Occipital lobe (tissue), 1 donor: ENCODE measurements at regions not wholly inside any gene's neighbourhood (a gene's known extent, or its start where the extent isn't known, plus 50 kb on each side); places are given as distances from the start of the nearest gene placed in this dataset.
"Not testable (repeated sequence)": the region's sequence is repeated elsewhere in the genome, so short reads cannot be mapped to it uniquely, and the experiment has no call there.

ENCODE experiments used
- DNase-seq: peaks from one replicate; lab custom pipeline; 2025; lab: John Stamatoyannopoulos, UW

DNA sequence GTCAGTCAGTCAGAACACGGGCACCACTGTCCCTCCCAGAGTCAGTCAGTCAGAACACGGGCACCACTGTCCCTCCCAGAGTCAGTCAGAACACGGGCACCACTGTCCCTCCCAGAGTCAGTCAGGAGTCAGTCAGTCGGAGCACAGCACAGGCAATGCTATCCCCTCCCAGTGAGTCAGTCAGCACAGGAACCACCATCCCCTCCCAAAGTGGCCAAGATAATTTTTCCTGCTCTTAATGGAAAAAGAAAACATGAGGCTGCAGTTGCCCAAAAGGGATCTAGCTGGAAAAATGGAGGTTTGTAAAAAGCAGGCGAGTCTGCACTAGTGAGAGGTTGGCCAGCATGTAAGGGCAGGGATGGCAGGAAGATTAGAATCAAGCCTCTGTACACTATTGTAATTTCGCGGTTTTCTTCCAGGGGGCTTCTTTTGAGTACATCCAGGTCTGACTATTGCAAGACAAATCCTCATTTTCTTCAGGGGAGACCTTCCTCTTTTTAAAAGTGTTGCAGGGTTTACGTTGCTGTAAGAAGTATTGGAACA lies 213.8 kb downstream of the SIPA1L2 start:
- no peak for DNase-seq

DNA sequence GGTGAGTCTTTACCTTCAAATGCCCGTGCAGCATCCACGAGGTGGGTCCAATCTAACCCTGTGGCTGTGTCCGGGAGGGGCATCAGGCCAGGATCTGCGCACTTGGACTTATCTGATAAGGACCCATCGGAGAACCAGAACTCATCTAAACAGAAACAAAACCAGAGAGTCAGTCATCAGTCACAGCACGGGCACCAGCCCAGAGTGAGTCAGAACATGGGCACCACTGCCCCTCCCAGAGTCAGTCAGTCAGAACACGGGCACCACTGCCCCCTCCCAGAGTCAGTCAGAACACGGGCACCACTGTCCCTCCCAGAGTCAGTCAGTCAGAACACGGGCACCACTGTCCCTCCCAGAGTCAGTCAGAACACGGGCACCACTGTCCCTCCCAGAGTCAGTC lies 214.5 kb downstream of the SIPA1L2 start:
- DNase-seq = not testable (repeated sequence)

DNA sequence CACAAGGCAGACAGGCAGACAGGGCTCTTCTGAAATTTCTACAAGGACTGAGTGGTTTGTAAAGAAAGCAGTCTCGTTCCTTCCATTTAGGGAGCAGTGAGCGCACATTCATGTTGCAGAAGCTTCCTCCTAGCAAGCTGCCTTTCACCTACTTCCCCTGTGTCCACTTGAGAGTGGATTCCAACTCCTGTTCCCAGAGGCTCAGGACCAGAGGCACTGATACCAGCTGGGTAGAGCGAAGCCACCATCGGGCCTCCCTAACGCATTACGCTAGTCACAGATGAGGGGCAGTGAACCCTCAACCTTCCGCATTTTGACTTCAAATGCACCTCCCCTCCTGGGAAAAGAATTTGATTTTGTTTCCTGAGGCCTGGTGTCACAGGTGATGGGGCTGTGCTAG lies 215.8 kb downstream of the SIPA1L2 start:
- DNase-seq = no peak

DNA sequence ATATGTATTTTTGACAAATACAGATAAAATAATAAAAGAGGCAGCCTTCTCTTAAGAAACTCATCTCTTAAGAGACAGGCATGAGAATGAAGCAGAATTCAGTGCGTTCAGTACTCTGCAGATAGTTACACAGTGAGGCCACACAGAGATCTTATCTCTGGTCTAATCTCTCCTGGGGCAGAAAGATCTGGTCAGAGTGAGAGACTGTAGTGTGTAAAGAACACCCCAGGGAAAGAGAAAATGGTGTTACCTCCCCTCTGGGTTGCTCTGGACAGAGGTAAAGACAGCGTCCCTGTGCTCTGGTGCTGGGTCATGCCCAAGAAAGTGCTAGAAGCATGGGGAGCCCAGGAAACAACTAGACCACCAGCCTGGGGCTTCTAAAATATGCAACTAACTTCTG lies 216.3 kb downstream of the SIPA1L2 start:
- no peak for DNase-seq

DNA sequence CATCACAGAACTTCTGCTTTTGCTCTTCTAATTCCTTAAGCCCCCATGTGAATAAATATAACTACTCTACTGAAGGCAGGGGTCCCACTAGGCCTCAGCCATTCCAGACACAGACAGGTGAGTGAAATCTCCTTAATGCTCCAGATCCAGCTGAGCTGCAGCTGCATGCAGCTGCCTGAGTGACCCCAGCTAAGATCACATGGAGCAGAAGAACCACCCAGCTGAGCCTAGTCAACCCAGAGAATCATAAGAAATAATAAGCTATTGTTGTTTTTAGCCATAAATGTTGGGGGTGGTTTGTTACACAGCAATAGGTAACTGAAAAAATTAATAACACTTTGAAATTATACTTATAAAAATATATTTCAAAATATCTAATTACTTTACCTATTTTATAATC lies 220.3 kb downstream of the SIPA1L2 start:
- DNase-seq = no peak

DNA sequence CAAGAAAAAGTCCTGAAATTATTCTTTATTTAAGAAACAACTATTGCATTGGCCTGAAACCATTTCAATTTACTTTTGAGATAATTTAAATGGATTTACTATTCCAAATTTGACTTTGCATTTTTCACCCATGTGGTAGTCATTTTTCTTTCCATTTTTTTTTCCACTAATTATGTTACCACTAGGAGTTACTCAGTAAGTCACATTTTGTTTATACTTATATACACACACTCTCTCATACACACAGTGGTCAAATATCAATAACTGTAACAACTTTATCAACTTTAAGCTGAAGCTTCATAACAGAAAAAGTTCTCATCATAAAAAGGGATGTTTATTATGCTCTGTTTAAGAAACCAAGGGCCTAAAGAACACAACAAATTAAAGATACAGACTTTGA lies 222.8 kb downstream of the SIPA1L2 start:
- no peak for DNase-seq

DNA sequence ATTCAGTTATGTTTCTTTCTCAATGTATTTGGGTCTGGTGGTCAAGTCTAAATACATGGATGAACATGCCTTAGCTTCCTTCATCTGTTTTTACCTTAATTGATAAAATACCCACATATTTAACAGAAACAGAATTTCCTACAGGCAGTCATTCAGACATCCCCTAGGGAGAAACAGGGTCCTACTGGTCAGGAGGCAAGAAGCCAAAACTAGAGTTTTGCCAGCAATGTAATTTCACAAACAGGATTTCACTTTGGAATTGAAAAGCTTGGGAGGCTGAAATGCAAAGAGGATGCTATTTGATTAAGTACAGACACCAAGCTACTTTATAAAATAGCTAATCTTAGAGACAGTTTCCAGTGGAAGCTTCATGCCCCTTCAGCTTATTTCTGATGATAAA lies 224.2 kb downstream of the SIPA1L2 start:
- DNase-seq = no peak

DNA sequence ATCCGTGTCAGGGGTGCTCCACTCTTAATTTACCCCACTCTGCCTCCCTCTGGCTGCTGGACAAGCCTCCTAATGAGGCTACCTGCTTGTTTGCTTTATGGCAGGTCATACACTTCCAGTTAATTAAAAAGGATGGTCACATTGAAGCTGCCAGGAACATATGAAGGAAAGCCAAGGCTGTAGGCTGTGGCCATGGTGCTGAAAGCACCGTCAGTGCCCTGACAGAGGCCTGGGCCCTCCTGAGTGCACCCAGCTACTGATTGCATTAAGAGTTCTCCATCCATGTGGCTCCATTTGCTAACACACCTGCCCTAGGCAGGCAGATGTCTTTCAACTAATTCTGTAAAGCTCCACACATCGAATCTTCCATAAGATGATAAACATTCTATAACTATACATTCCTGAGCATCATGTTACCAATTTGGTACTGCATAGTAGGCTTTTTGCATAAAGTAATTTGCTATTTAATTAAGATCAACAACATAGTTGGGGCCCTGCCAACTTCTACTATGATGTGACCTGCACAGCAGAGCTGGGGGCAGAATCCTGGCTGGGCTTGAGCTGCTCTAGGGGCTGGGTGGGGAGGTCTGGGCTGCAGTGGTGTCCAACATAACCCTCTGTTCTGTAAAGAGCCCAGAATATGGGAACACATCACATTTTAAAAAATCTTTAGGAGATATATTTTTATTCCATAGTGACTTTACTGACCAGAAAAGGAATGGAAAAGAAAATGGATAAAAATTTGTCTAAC lies 224.8 kb downstream of the SIPA1L2 start:
- no peak for DNase-seq

DNA sequence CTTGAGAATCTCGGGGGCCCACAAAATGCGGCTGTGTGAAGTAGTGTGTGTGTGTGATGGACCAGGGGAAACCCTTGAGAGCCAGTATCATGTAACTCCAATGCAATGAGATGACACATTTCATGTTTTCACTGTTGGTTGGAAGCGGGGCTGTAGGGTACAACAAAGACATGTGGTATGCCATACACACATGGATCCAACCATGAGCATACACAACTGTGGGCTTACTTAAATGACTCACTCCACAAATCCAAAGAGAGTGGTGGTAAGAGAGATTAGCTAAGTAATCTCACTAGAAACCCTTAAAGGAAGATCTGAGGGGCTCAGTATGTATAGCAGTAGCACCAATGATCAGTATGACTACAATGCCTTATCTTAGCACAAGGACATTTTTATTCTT lies 225.7 kb downstream of the SIPA1L2 start:
- DNase-seq = no peak

DNA sequence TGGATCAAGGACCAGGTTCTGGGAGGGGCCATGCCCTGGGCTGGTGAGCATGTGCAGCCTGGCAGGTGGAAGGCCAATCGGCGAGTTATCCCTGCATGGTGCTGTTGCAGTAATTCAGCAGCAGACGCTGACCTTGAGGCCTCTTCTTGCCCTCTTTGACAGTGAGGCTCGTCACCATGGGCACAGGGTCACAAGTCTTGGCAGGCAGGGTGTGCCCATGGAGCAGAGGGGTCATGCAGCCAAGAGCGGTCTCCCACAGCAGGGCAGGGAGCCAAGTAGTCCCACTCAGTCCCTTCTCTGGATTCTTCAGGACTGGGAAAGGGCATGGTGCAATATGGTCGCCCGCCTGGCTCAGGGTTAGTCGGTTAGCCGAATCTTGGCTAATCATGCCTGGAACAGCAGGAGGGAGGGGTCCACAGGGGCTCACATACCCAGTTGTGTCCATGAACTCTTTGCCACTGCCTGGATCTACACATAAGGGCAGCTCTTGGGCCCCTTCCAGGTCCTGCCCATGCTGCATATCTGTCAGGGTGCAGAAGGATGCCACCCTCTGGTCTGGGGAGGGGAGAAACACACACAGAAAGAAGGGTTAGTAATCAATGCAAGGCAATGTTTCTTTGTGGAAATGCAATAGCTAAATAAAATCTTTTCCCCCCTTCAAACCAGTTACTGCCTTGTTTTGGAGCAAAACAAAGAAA lies 226.8 kb downstream of the SIPA1L2 start:
- no peak for DNase-seq

DNA sequence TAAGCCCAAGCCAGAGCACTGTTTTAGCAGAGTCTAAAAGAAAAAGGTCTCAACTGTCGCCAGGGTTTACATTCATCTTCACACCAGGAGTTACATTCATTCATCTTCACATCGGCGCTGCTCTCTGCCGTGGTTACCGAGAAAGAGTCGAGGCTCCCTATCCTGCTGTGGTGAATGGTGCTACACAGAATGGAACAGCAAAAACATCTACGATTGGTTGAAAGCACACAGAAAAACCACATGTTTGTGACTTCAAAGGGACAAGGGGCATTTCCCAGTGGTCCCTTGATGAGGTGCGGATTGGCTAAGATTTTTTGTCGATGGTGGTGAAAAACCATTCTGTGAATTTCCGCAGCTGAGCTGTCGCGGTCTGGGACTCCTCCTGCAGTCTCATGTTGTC lies 231.1 kb downstream of the SIPA1L2 start:
- no peak for DNase-seq

DNA sequence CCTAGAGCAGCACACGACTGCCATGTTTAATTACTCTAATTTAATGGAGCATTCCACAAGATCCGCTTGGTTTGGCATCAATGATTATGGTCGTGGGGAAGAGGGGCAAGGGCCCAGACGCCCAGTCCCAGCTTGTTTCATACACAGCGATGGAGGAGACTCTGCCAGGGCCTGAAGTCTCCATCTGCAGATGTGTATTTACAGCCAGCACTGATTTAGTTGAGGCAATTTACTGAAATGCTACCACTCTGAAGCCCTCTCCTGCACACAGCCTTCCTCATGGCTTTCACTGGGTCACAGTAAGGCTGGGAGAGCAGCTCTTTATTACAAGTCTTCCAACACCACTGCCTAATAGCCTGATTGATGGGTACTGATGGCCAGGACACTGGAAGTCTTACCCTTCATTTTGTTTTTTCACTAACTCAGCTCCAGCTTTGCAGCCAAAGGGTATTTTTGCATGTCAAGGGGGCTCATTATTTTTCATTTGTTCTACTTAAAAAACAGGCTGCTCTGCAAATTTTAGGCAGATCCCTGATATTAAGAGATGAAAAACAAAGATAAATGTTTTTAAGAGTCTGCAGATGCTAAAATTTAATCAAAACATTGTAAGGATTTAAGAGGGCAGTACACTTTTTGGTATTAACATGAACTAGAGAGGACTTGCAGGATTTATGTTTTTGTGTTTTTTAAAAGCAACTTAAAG lies 236.3 kb downstream of the SIPA1L2 start:
- no peak for DNase-seq

DNA sequence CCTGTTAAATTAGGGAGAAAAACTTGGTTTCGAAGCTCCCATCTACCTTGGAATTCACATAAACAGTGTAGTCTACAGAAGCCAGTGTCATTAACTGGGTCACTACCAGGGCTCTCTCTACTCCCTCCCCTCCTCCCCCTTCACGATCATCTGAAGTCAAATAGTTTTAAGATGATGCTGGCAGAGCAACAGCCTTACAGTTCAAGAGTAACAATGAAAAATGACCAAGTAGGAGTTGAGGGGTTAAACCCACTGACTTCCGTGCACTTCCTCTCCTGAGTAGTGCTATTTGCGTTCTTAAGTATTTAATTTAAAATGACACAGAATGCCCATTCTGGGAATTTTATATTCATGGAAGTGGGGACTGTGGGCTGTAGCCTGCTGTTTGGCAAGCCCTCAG lies 236.9 kb downstream of the SIPA1L2 start:
- DNase-seq = no peak

DNA sequence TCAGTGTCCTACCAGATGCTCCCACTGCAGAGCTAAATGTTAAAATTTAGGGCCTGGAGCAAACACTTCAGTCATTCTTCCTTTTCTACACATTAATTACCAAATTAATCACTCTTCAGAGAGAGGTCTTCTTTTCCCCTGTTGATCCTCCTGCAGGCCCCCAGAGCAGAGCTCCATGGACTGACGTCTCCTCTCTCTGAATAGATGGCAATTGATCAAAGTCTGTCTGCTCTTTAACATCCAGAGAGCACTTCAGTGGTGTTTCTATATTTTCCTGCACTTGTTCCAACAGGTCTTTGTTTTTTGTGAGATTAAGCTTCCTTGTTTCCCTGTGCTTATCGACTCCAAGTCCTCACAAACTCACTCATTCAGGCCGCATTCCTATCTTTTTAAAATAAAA lies 239.3 kb downstream of the SIPA1L2 start:
- no peak for DNase-seq

DNA sequence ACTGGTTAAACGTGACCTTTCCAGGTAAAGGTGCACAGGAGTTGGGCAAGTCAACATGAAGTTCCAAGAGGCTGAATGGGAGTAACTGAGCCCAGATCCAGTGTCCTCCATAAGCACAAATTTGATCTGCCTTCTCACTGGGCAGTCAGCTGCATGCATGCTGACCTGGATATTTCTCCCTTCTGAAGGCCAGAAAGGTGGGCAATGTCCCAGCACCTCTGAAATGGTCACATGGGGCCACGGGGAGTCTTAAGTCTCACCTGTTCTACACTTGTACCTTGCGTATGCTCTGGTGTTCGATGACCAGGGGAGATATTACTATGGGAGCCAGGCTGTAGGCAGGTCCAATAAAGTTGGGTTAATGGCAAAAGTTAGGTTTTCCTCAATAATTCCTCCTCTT lies 240.2 kb downstream of the SIPA1L2 start:
- DNase-seq = no peak

DNA sequence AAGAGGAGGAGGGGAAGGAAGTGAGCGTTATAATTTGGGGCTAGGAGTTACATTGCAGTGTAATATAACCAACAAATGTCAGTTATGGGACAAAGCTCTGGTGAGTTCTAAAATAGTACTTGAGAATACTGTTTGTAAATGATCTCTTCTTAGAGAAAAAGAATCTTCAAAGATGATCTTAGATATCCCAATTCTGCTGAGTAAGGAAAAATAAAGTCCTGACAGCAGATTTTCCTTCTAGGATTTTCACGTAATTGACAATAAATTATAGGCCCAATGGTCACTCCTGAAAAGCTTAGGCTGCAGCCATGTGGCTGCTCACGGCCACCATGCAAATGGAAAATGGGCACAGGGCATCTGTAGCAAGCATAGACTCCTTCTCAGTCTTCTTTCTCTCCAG lies 241.6 kb downstream of the SIPA1L2 start:
- no peak for DNase-seq

DNA sequence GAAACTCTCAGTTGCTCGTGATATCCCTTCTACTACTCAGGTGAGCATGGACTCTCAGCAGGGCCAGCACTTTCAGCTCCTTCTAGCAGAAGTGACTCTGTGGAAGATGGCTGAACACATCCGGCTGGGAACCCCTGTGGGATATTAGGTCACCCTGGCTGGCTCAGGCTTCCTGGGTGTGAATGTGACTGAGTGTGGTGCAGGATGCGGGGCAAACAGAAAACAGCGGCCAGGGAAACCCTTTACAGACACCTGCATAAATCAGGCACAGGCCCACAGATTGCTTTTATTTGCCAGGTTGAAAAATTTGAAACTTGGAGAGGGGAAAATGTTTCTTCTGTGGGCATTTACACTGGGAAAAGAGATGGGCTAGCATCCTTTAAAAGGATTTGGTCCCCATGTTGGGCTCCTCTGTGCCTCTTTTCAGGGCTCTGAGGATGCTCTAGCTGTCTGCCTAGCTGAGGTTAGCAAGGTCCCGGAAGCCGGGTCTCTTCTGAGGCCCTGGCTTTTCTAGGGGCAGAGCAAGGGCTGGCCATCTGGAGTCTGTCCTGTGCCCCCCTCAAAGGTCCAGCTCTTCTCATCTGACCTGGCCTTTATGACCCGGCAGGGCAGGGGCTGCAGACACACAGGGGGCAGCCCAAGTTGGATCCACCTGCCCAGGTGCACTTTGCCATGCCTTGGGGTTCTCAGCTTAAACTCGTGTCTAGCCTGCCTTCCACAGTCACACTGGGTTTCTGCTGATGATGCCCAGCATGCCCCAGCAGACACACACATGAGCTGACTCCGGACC lies 243.0 kb downstream of the SIPA1L2 start:
- no peak for DNase-seq

DNA sequence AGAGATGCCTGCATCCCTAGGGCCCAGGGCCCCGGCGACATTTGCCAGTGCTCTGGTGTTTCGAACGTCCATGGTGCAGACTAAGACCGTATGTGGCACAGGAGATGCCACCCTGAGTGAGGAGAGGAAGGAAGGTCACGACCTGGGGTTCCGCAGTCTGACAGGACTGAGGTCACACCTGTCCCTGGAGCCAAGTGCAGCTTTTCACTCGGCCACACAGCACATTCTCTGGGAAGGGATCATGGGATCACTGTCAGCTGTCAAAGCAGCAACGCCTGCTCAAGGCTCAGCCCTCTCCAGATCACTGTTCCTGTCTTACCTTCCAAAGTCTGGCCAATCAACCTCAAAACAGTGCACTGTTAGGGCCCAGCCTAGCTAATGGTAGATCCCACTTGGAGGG lies 243.6 kb downstream of the SIPA1L2 start:
- DNase-seq = no peak

DNA sequence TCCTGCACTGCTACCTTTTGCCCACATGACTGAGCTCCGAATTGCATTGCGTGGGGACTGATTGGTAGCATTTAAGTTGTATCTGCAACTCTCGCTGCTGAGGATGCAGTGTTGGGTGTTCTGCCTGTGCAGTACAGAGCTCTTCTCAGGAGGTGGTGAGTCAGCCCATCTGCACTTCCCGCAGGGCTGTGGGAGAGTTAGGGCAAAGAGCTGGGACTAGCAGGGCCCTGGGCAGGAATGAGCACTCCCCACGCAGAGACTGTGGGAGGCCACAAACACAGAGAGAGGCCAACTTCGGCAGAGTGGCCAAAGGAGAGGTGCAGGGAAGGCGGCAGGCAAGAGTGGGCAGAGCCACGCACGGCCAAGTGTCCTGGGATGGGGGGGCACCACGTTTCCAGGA lies 244.7 kb downstream of the SIPA1L2 start:
- DNase-seq = peak; percentile 68

DNA sequence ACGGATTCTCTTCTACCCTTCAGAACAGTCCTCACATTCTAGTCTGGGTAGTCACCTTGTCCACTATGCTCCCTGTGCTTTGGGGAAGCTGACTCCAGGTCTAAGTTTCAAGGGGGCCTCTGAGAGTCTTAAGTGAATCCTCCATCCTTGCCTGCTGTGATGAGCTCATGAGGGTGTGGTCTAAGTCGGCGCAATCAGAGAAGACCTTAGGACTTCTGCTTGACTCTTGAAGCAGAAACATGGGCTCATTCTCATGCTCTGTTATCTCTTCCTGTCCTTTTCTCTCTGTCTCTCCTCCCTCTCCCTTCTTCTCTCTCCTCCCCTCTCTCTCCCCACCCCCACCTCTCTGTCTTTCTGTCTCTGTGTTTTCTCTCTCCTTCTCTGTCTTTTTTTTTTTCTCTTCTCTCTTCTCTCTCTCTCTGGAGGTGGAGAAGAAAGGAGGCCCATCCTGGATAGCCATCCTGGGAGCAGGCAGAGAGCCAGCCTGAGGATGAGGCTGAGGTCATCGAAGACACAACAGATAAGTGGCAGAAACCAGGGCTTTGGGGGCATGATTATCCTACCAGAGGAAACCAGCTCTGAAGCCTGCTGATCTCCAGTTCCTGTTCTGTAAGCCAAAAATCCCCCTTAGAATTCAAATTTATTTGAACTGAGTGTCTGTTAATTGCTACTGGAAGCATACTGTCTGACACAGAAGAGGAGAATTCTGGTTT lies 245.6 kb downstream of the SIPA1L2 start:
- no peak for DNase-seq
